Psoas muscle (tissue), 7 donors: ENCODE measurements at regions not wholly inside any gene's neighbourhood (a gene's known extent, or its start where the extent isn't known, plus 50 kb on each side); places are given as distances from the start of the nearest gene placed in this dataset.

Experiments
- ATAC-seq, 4 donors: fragments of 200-7000 bp; cut with Tn5 transposase; one replicate each; pipeline ENCODE4 v1.9.1; 2020; ENCODE audit warnings: moderate library complexity in 3 of 4, mild to moderate bottlenecking in 2 of 4
- DNase-seq, 2 donors: peaks; one replicate each; pipeline ENCODE4 v3.0.0-alpha.2; 2020
- H3K27ac ChIP-seq: fragments of 200-600 bp; one replicate; pipeline ENCODE4 v1.8.0; 2022
- H3K27me3 ChIP-seq, 3 donors: fragments of 200-600 bp in 1 of 3; one replicate each; pipeline versions ENCODE4 v1.6.1 to v1.8.0; 2013 to 2022; ENCODE audit warnings: low read length in 2 of 3, mild to moderate bottlenecking in 2 of 3, moderate library complexity in 1 of 3; ENCODE audit not compliant: insufficient read depth in 3 of 3
- H3K36me3 ChIP-seq, 2 donors: fragments of 200-600 bp in 1 of 2; one replicate each; pipeline versions ENCODE4 v1.6.1 to v1.8.0; 2013 to 2022; ENCODE audit warnings: low read depth in 1 of 2, mild to moderate bottlenecking in 1 of 2, moderate library complexity in 1 of 2; ENCODE audit not compliant: insufficient read depth in 1 of 2
- H3K4me1 ChIP-seq: fragments of 200-600 bp; one replicate; pipeline ENCODE4 v1.8.0; 2022
- H3K4me3 ChIP-seq: fragments of 200-600 bp; one replicate; pipeline ENCODE4 v1.8.0; 2022; ENCODE audit warnings: mild to moderate bottlenecking
- H3K9me3 ChIP-seq: fragments of 200-600 bp; one replicate; pipeline ENCODE4 v1.8.0; 2022
- WGBS, 3 donors: extraction: QIAGEN DNeasy Blood & Tissue Kit; methylation state at CpG; one replicate each; pipeline versions ENCODE4 v1.1.6 to v1.1.7; 2013; 5-methylcytosine and 5-hydroxymethylcytosine counted together
- intact Hi-C, 2 donors: fragments of 100-400 bp; cut with DNase I; formaldehyde crosslinking; loops; one replicate each; pipeline versions ENCODE4 v1.11.0 to v1.14.2; 2022
- TF ChIP-seq, protein P1 (sequence below): fragments of 200-600 bp; IDR thresholded peaks from one replicate; pipeline ENCODE4 v1.8.0; 2022; ENCODE audit warnings: antibody characterized with exemption
- donor health status: healthy with polysubstance abuse.
- donor health status: DM: no; HTN: no; CAD: no; lungs with moderate emphysema.
- donor health status: Bipolar disorder and iron deficiency.
- donor health status: healthy.
- donor health status: DM: yes; HTN: yes; CAD: no.
- donor health status: DM: no; HTN: no; CAD: no.
- donor health status: DM: yes; HTN: yes; CAD: no.

DNA sequence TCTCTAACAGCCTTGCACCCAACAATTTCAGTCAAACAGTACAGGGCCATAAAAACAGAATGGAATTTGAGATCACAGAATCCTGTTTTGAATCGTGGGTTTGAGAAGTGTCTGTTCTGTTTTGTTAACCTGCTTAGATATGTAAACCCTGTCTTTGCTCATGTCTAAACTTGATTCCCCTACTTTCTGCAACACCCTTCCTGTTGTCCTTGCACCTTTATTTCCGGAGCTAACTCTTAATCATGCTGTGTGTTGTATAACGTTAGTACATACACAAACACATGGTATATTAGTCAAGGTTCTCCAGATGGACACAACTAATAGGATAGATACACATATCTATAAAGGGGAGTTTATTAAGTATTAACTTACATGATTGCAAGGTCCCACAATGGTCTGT, 2229.2 kb upstream of the C9orf72 start:
- 64 to 73% (median 71%) methylated on average over 3 of the region's 3 CpGs for WGBS, 3 donors
- Histone ChIP-seq H3K4me3 (no peak overlapping the region), H3K36me3 (no peaks in the 10 kb centered on the region), H3K27me3 (no peaks in the 10 kb centered on the region), H3K27ac (no peak overlapping the region), H3K4me1 (no peaks in the 10 kb centered on the region), H3K9me3 (no peaks in the 10 kb centered on the region)
- no peak for DNase-seq
- ATAC-seq: no peak
- TF ChIP-seq, protein P1, sequence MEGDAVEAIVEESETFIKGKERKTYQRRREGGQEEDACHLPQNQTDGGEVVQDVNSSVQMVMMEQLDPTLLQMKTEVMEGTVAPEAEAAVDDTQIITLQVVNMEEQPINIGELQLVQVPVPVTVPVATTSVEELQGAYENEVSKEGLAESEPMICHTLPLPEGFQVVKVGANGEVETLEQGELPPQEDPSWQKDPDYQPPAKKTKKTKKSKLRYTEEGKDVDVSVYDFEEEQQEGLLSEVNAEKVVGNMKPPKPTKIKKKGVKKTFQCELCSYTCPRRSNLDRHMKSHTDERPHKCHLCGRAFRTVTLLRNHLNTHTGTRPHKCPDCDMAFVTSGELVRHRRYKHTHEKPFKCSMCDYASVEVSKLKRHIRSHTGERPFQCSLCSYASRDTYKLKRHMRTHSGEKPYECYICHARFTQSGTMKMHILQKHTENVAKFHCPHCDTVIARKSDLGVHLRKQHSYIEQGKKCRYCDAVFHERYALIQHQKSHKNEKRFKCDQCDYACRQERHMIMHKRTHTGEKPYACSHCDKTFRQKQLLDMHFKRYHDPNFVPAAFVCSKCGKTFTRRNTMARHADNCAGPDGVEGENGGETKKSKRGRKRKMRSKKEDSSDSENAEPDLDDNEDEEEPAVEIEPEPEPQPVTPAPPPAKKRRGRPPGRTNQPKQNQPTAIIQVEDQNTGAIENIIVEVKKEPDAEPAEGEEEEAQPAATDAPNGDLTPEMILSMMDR: no peak
- intact Hi-C loops: no loop called here

- intact Hi-C loops: no loop called here
- Histone ChIP-seq H3K27me3 (no peaks in the 10 kb centered on the region), H3K36me3 (no peaks in the 10 kb centered on the region), H3K9me3 (no peaks in the 10 kb centered on the region), H3K27ac (no peak overlapping the region), H3K4me3 (no peak overlapping the region), H3K4me1 (no peaks in the 10 kb centered on the region)
- DNase-seq: no peak
- ATAC-seq: no peak
- WGBS, 3 donors: 50 to 60% (median 54%) methylated on average over 3 of the region's 3 CpGs
- TF ChIP-seq, protein P1: no peak
These were observed 2233.8 kb upstream of the C9orf72 start for GRCh38 chr9:29806937-29807618.

GRCh38 chr9:29816954-29817703, 2243.8 kb upstream of the C9orf72 start:
- Histone ChIP-seq H3K4me1 (no peaks in the 10 kb centered on the region), H3K4me3 (no peak overlapping the region)

DNA sequence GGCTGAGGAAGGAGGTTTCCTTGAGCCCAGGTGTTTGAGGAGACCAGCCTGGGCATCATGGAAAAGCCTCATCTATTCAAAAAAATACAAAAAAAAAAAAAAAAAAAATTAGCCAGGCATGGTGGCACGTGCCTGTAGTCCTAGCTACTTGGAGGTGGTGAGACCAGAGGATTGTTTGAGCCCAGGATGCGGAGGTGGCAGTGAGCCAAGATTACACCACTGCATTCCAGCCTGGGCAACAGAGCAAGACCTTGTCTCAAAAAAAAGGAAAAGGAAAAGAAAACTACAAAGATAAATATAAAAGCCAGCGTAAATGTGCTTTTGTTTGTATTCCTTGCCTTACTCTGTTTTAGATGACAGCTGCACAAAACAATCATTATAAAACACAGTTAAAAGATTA, 2249.2 kb upstream of the C9orf72 start:
- no peak for DNase-seq
- Histone ChIP-seq H3K4me3 (no peak overlapping the region), H3K4me1 (no peaks in the 10 kb centered on the region), H3K9me3 (peaks cover 3% of the 10 kb centered on the region), H3K36me3 (no peaks in the 10 kb centered on the region), H3K27me3 (no peaks in the 10 kb centered on the region), H3K27ac (no peak overlapping the region)
- TF ChIP-seq, protein P1: no peak
- intact Hi-C loops: no loop called here
- no peak for ATAC-seq
- WGBS, 3 donors: 66 to 71% (median 68%) methylated on average over 3 of the region's 3 CpGs

More at GRCh38 chr9:29816954-29817703, 2243.8 kb upstream of the C9orf72 start:
- no peaks in the 10 kb centered on the region for H3K27me3 ChIP-seq
- H3K9me3 ChIP-seq: peaks cover 3% of the 10 kb centered on the region
- ATAC-seq (no peak), DNase-seq (no peak)
- H3K27ac ChIP-seq: no peak overlapping the region
- TF ChIP-seq, protein P1: no peak
- WGBS, 3 donors: 74 to 78% (median 76%) methylated on average over 6 of the region's 6 CpGs
- intact Hi-C loops: no loop called here
- H3K36me3 ChIP-seq: no peaks in the 10 kb centered on the region
